ENCODE measurements at regions not wholly inside any gene's neighbourhood (a gene's known extent, or its start where the extent isn't known, plus 50 kb on each side); places are given as distances from the start of the nearest gene placed in this dataset.
A peak's percentile ranks its signal among the peaks of the same experiment; 100 is the strongest.

- peak overlapping the region; percentile 83 for H3K27ac Mint-ChIP-seq
- H3K4me3 Mint-ChIP-seq, result peak overlapping the region; percentile 2
- H3K9me3 Mint-ChIP-seq, result no peaks in the 10 kb centered on the region
- no peaks in the 10 kb centered on the region for H3K27me3 Mint-ChIP-seq (ENCODE audit: low read depth)
- no peaks in the 10 kb centered on the region for H3K36me3 Mint-ChIP-seq (ENCODE audit: low read depth)
- H3K4me1 Mint-ChIP-seq (ENCODE audit: low read depth), result peaks cover 44% of the 10 kb centered on the region
Measured at GRCh38 chr10:33126742-33127141, 168.7 kb upstream of the ITGB1 start.

GRCh38 chr10:33125522-33126517 is 167.8 kb upstream of the ITGB1 start:
- Mint-ChIP-seq H3K4me3 (peak overlapping the region; percentile 41), H3K27ac (peak overlapping the region; percentile 83), H3K9me3 (no peaks in the 10 kb centered on the region), H3K27me3 (ENCODE audit: low read depth) (no peaks in the 10 kb centered on the region), H3K36me3 (ENCODE audit: low read depth) (no peaks in the 10 kb centered on the region), H3K4me1 (ENCODE audit: low read depth) (peaks cover 45% of the 10 kb centered on the region)

GRCh38 chr10:33125111-33125510 is 167.1 kb upstream of the ITGB1 start:
- Mint-ChIP-seq H3K27ac (peak overlapping the region; percentile 75), H3K4me1 (ENCODE audit: low read depth) (peaks cover 49% of the 10 kb centered on the region), H3K36me3 (ENCODE audit: low read depth) (no peaks in the 10 kb centered on the region), H3K27me3 (ENCODE audit: low read depth) (no peaks in the 10 kb centered on the region), H3K4me3 (no peak overlapping the region), H3K9me3 (no peaks in the 10 kb centered on the region)

GRCh38 chr10:33123680-33124079 is 165.7 kb upstream of the ITGB1 start:
- Mint-ChIP-seq H3K4me1 (ENCODE audit: low read depth) (peaks cover 47% of the 10 kb centered on the region), H3K27ac (no peak overlapping the region), H3K4me3 (no peak overlapping the region), H3K9me3 (no peaks in the 10 kb centered on the region), H3K27me3 (ENCODE audit: low read depth) (no peaks in the 10 kb centered on the region), H3K36me3 (ENCODE audit: low read depth) (no peaks in the 10 kb centered on the region)

- no peak overlapping the region for H3K4me3 Mint-ChIP-seq
- H3K27ac Mint-ChIP-seq, result peak overlapping the region; percentile 38
- no peaks in the 10 kb centered on the region for H3K27me3 Mint-ChIP-seq (ENCODE audit: low read depth)
- H3K4me1 Mint-ChIP-seq (ENCODE audit: low read depth), result peaks cover 49% of the 10 kb centered on the region
- H3K9me3 Mint-ChIP-seq, result peaks cover 5% of the 10 kb centered on the region
- no peaks in the 10 kb centered on the region for H3K36me3 Mint-ChIP-seq (ENCODE audit: low read depth)
Measured at GRCh38 chr10:33122014-33122809, 164.2 kb upstream of the ITGB1 start.

- H3K36me3 Mint-ChIP-seq (ENCODE audit: low read depth), result no peaks in the 10 kb centered on the region
- H3K27me3 Mint-ChIP-seq (ENCODE audit: low read depth), result no peaks in the 10 kb centered on the region
- peaks cover 40% of the 10 kb centered on the region for H3K4me1 Mint-ChIP-seq (ENCODE audit: low read depth)
- no peak overlapping the region for H3K4me3 Mint-ChIP-seq
- H3K27ac Mint-ChIP-seq, result peak overlapping the region; percentile 18
- H3K9me3 Mint-ChIP-seq, result peaks cover 5% of the 10 kb centered on the region
Measured at GRCh38 chr10:33120700-33121099, 162.7 kb upstream of the ITGB1 start.

GRCh38 chr10:33120275-33120674 is 162.2 kb upstream of the ITGB1 start:
- Mint-ChIP-seq H3K9me3 (peaks cover 5% of the 10 kb centered on the region), H3K4me3 (no peak overlapping the region), H3K27ac (no peak overlapping the region), H3K4me1 (ENCODE audit: low read depth) (peaks cover 37% of the 10 kb centered on the region), H3K27me3 (ENCODE audit: low read depth) (no peaks in the 10 kb centered on the region), H3K36me3 (ENCODE audit: low read depth) (no peaks in the 10 kb centered on the region)

GRCh38 chr10:33117816-33118215 is 159.8 kb upstream of the ITGB1 start:
- H3K9me3 Mint-ChIP-seq, result peaks cover 5% of the 10 kb centered on the region
- no peak overlapping the region for H3K27ac Mint-ChIP-seq
- H3K4me3 Mint-ChIP-seq, result no peak overlapping the region
- H3K4me1 Mint-ChIP-seq (ENCODE audit: low read depth), result peaks cover 41% of the 10 kb centered on the region
- H3K36me3 Mint-ChIP-seq (ENCODE audit: low read depth), result no peaks in the 10 kb centered on the region
- no peaks in the 10 kb centered on the region for H3K27me3 Mint-ChIP-seq (ENCODE audit: low read depth)

GRCh38 chr10:33117230-33117629 is 159.2 kb upstream of the ITGB1 start:
- Mint-ChIP-seq H3K27ac (no peak overlapping the region), H3K9me3 (peaks cover 5% of the 10 kb centered on the region), H3K4me1 (ENCODE audit: low read depth) (peaks cover 35% of the 10 kb centered on the region), H3K36me3 (ENCODE audit: low read depth) (no peaks in the 10 kb centered on the region), H3K27me3 (ENCODE audit: low read depth) (no peaks in the 10 kb centered on the region), H3K4me3 (no peak overlapping the region)

- peak overlapping the region; percentile 53 for H3K27ac Mint-ChIP-seq
- H3K4me1 Mint-ChIP-seq (ENCODE audit: low read depth), result peaks cover 32% of the 10 kb centered on the region
- H3K27me3 Mint-ChIP-seq (ENCODE audit: low read depth), result no peaks in the 10 kb centered on the region
- H3K9me3 Mint-ChIP-seq, result peaks cover 5% of the 10 kb centered on the region
- H3K36me3 Mint-ChIP-seq (ENCODE audit: low read depth), result no peaks in the 10 kb centered on the region
- no peak overlapping the region for H3K4me3 Mint-ChIP-seq
Measured at GRCh38 chr10:33115738-33116719, 158.0 kb upstream of the ITGB1 start.

- H3K4me3 Mint-ChIP-seq, result no peak overlapping the region
- peaks cover 26% of the 10 kb centered on the region for H3K4me1 Mint-ChIP-seq (ENCODE audit: low read depth)
- H3K27ac Mint-ChIP-seq, result peak overlapping the region; percentile 43
Measured at GRCh38 chr10:33114451-33114952, 156.5 kb upstream of the ITGB1 start.

GRCh38 chr10:33113466-33113865 is 155.4 kb upstream of the ITGB1 start:
- Mint-ChIP-seq H3K36me3 (ENCODE audit: low read depth) (no peaks in the 10 kb centered on the region), H3K9me3 (peaks cover 5% of the 10 kb centered on the region), H3K4me1 (ENCODE audit: low read depth) (peaks cover 30% of the 10 kb centered on the region), H3K27ac (no peak overlapping the region), H3K27me3 (ENCODE audit: low read depth) (no peaks in the 10 kb centered on the region), H3K4me3 (no peak overlapping the region)

More at GRCh38 chr10:33114451-33114952, 156.5 kb upstream of the ITGB1 start:
- H3K36me3 Mint-ChIP-seq (ENCODE audit: low read depth), result no peaks in the 10 kb centered on the region
- no peaks in the 10 kb centered on the region for H3K27me3 Mint-ChIP-seq (ENCODE audit: low read depth)
- peaks cover 5% of the 10 kb centered on the region for H3K9me3 Mint-ChIP-seq

- Mint-ChIP-seq H3K9me3 (peaks cover 5% of the 10 kb centered on the region), H3K4me1 (ENCODE audit: low read depth) (peaks cover 29% of the 10 kb centered on the region), H3K36me3 (ENCODE audit: low read depth) (no peaks in the 10 kb centered on the region), H3K27me3 (ENCODE audit: low read depth) (no peaks in the 10 kb centered on the region), H3K4me3 (no peak overlapping the region), H3K27ac (no peak overlapping the region)
Measured at GRCh38 chr10:33112831-33113455, 154.9 kb upstream of the ITGB1 start.
